Upper lobe of left lung (tissue), 6 donors: ENCODE measurements at regions not wholly inside any gene's neighbourhood (a gene's known extent, or its start where the extent isn't known, plus 50 kb on each side); places are given as distances from the start of the nearest gene placed in this dataset.
A peak's percentile ranks its signal among the peaks of the same experiment; 100 is the strongest.

Experiments used
- ATAC-seq, 2 donors: fragments of 200-7000 bp; cut with Tn5 transposase; one replicate each; pipeline ENCODE4 v1.9.1; 2022; ENCODE audit warnings: mild to moderate bottlenecking in 2 of 2, moderate library complexity in 2 of 2; ENCODE audit not compliant: low FRiP score in 2 of 2
- DNase-seq, 2 donors: peaks; one replicate each; pipeline ENCODE4 v3.0.0-alpha.2; 2019 to 2020
- H3K27ac ChIP-seq, 4 donors: fragments of 200-600 bp; sonication (generic); one replicate each; pipeline ENCODE4 v1.5.1; 2016 to 2019
- H3K27me3 ChIP-seq, 4 donors: fragments of 200-600 bp; sonication (generic); one replicate each; pipeline ENCODE4 v1.5.1; 2017 to 2019
- H3K36me3 ChIP-seq, 4 donors: fragments of 200-600 bp; sonication (generic); one replicate each; pipeline ENCODE4 v1.5.1; 2016 to 2019
- H3K4me1 ChIP-seq, 4 donors: fragments of 200-600 bp; sonication (generic); one replicate each; pipeline ENCODE4 v1.5.1; 2018 to 2019
- H3K4me3 ChIP-seq, 4 donors: fragments of 200-600 bp; sonication (generic); one replicate each; pipeline ENCODE4 v1.5.1; 2017 to 2019; ENCODE audit warnings: mild to moderate bottlenecking in 2 of 4, moderate library complexity in 1 of 4
- H3K9me3 ChIP-seq, 4 donors: fragments of 200-600 bp; sonication (generic); one replicate each; pipeline ENCODE4 v1.5.1; 2018 to 2019
- EP300 ChIP-seq, 4 donors: sonication (generic); formaldehyde crosslinking; IDR thresholded peaks; one replicate each; pipeline ENCODE4 v1.5.1; 2017; ENCODE audit warnings: antibody characterized with exemption in 4 of 4, control low read depth in 2 of 4
- POLR2A ChIP-seq, 4 donors: fragments of 450-650 bp; IDR thresholded peaks; one replicate each; pipeline ENCODE4 v1.5.1; 2016 to 2017; ENCODE audit warnings: antibody characterized with exemption in 4 of 4, mild to moderate bottlenecking in 2 of 4
- POLR2AphosphoS5 ChIP-seq, 2 donors: sonication (generic); formaldehyde crosslinking; IDR thresholded peaks; one replicate each; pipeline ENCODE4 v1.5.1; 2017; ENCODE audit warnings: antibody characterized with exemption in 2 of 2
- WGBS, 2 donors: methylation state at CpG; one replicate each; pipeline ENCODE4 v1.1.5; 2017 to 2018; 5-methylcytosine and 5-hydroxymethylcytosine counted together
- TF ChIP-seq, protein P1 (sequence below), 6 experiments: fragments of 450-650 bp in 4 of 6; fragments of 200-600 bp in 2 of 6; sonication (generic) in 2 of 6; IDR thresholded peaks; one replicate each; pipeline ENCODE4 v1.5.1; 2016 to 2019; ENCODE audit warnings: antibody characterized with exemption in 6 of 6
- donor health status: DM: no; HTN: no; CAD: no; lungs with moderate emphysema.
- donor health status: DM: no; HTN: yes; CAD: no; lungs with severe emphysema.

DNA sequence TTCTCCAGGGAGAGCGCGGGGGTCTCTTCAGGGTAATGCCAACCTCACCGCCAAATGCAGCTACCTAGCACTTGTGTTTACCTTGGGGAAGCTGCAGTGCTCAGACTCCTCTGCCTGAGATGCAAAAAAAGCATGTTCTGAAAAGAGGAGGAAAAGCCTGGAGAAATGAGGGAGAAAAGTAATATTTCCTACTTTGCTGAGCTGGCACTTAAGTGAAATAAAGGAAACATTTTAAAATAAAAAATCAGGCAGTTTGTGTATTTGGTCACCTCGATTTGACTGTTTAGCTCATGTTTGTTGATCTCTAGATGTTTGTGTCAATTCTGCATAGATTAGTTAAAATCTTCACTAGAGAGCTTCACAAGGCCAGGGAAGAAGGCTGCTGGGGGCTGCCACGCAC is 487.2 kb downstream of the QKI start:
- WGBS, 2 donors, result 91 to 94% methylated on average over 3 to 5 of the region's 5 CpGs
- Histone ChIP-seq H3K4me1 (no peaks in the 10 kb centered on the region), H3K27ac (no peak overlapping the region), H3K4me3 (no peak overlapping the region), H3K9me3 (no peaks in the 10 kb centered on the region), H3K27me3 (no peaks in the 10 kb centered on the region), H3K36me3 (no peaks in the 10 kb centered on the region)
- DNase-seq (peak in 1 of 2 donors; percentile 26), ATAC-seq (no peak)
- TF ChIP-seq, protein P1, sequence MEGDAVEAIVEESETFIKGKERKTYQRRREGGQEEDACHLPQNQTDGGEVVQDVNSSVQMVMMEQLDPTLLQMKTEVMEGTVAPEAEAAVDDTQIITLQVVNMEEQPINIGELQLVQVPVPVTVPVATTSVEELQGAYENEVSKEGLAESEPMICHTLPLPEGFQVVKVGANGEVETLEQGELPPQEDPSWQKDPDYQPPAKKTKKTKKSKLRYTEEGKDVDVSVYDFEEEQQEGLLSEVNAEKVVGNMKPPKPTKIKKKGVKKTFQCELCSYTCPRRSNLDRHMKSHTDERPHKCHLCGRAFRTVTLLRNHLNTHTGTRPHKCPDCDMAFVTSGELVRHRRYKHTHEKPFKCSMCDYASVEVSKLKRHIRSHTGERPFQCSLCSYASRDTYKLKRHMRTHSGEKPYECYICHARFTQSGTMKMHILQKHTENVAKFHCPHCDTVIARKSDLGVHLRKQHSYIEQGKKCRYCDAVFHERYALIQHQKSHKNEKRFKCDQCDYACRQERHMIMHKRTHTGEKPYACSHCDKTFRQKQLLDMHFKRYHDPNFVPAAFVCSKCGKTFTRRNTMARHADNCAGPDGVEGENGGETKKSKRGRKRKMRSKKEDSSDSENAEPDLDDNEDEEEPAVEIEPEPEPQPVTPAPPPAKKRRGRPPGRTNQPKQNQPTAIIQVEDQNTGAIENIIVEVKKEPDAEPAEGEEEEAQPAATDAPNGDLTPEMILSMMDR (IDR thresholded peaks at IDR 0.05), result no peak
- TF ChIP-seq POLR2AphosphoS5 (IDR thresholded peaks at IDR 0.05) (no peak), POLR2A (IDR thresholded peaks at IDR 0.05) (no peak), EP300 (IDR thresholded peaks at IDR 0.05) (no peak)

DNA sequence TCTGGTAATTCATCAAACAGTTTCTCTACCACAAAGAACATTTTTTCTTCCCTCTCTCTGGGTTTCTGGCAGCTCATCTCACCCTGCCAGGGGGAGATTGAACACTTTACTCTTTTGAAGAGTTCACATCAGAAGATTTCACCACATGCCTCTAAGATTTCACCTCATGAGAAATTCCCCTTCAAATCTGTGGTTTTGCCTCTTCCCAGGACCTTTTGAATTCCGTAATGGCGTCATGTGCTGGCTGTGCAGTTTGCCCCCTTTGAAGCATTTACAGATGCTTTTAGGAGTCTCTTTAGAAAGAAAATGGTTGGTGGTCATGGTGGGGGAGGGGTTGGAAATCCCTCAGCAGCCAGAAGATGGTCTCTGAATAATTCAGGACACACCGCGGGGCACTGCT is 486.1 kb downstream of the QKI start:
- no peak overlapping the region for H3K27ac ChIP-seq
- no peak for DNase-seq
- no peaks in the 10 kb centered on the region for H3K27me3 ChIP-seq
- no peaks in the 10 kb centered on the region for H3K9me3 ChIP-seq
- H3K36me3 ChIP-seq, result no peaks in the 10 kb centered on the region
- TF ChIP-seq, protein P1 (IDR thresholded peaks at IDR 0.05), result no peak
- TF ChIP-seq EP300 (IDR thresholded peaks at IDR 0.05) (no peak), POLR2AphosphoS5 (IDR thresholded peaks at IDR 0.05) (no peak), POLR2A (IDR thresholded peaks at IDR 0.05) (no peak)
- ATAC-seq, result no peak
- 83% methylated on average over 4 of the region's 4 CpGs for WGBS, 2 donors
- no peak overlapping the region for H3K4me3 ChIP-seq
- no peaks in the 10 kb centered on the region for H3K4me1 ChIP-seq

DNA sequence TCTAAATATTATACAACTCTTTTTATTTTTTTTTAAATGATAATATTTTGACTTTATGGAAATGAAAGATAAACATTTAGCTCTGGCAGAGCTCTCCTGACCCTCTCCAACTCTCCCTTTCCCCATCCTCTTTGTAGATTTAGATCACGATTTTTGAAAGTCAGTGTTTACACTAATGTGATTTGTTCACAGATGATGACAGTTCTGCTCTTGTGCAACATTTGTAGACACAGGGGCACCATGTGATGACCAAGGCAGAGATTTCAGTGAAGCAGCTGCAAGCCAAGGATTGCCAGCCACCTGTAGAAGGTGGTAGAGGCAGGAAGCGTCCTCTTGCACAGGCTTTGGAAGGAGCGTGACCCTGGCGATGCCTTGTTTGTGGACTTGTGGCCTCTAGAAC is 483.2 kb downstream of the QKI start:
- H3K9me3 ChIP-seq, result no peaks in the 10 kb centered on the region
- no peak overlapping the region for H3K27ac ChIP-seq
- H3K4me1 ChIP-seq, result no peaks in the 10 kb centered on the region
- ATAC-seq (no peak), DNase-seq (no peak)
- no peaks in the 10 kb centered on the region for H3K36me3 ChIP-seq
- TF ChIP-seq EP300 (IDR thresholded peaks at IDR 0.05) (no peak), POLR2A (IDR thresholded peaks at IDR 0.05) (no peak), POLR2AphosphoS5 (IDR thresholded peaks at IDR 0.05) (no peak)
- TF ChIP-seq, protein P1 (IDR thresholded peaks at IDR 0.05), result no peak
- H3K27me3 ChIP-seq, result no peaks in the 10 kb centered on the region
- WGBS, 2 donors, result 68 to 80% methylated on average over 4 of the region's 4 CpGs
- no peak overlapping the region for H3K4me3 ChIP-seq

DNA sequence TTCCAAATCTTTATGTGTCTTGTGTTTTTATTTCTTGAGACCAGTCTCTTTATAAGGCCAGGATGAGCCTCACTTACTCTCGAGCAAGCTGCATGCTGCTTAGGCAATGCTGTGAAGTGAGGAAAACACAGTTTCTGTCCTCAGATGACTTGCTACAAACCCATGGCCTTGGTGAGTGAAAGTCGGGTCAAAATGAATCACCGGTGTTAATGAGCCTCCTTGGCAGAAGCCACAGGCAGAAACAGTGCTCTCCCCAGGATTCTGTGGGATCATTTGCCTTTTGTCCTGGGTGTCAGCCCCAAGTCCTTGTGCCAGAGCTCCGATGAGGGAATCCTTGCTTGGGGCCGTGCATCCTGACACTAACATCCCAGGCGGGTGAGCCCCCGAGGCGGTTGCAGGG is 482.5 kb downstream of the QKI start:
- peak in 1 of 2 donors; percentile 9 for DNase-seq
- peak in 1 of 2 donors; percentile 74 for ATAC-seq
- no peaks in the 10 kb centered on the region for H3K9me3 ChIP-seq
- TF ChIP-seq POLR2A (IDR thresholded peaks at IDR 0.05) (no peak), EP300 (IDR thresholded peaks at IDR 0.05) (no peak)
- TF ChIP-seq, protein P1 (IDR thresholded peaks at IDR 0.05), result no peak
- WGBS, 2 donors, result 90 to 94% methylated on average over 8 of the region's 8 CpGs
- no peak overlapping the region for H3K27ac ChIP-seq
- no peak overlapping the region for H3K4me3 ChIP-seq
- no peaks in the 10 kb centered on the region for H3K27me3 ChIP-seq
- H3K36me3 ChIP-seq, result no peaks in the 10 kb centered on the region
- H3K4me1 ChIP-seq, result no peaks in the 10 kb centered on the region

DNA sequence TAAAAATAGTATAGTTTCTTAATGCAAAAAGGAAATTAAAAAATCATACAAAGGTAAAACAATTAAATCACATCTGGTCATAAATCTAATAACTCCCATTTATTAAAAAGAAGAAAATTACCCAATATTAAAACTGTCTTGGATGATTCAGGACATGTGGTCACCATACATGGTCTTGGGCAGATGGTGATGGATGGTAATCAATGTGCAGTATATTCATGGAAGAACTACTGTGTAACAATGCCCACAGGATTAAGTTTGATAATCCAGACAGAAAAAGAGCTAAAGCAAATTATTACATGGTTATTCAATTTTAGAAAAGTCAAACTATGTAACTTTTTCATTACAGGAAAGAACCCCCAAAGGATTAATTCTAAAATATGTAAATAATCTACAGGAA is 480.6 kb downstream of the QKI start:
- H3K4me1 ChIP-seq, result no peaks in the 10 kb centered on the region
- no peaks in the 10 kb centered on the region for H3K27me3 ChIP-seq
- H3K36me3 ChIP-seq, result no peaks in the 10 kb centered on the region
- no peak overlapping the region for H3K27ac ChIP-seq
- H3K4me3 ChIP-seq, result no peak overlapping the region
- ATAC-seq (no peak), DNase-seq (no peak)
- TF ChIP-seq, protein P1 (IDR thresholded peaks at IDR 0.05), result no peak
- TF ChIP-seq EP300 (IDR thresholded peaks at IDR 0.05) (no peak), POLR2A (IDR thresholded peaks at IDR 0.05) (no peak), POLR2AphosphoS5 (IDR thresholded peaks at IDR 0.05) (no peak)
- no peaks in the 10 kb centered on the region for H3K9me3 ChIP-seq
